H54 (cell line): ENCODE measurements at regions not wholly inside any gene's neighbourhood (a gene's known extent, or its start where the extent isn't known, plus 50 kb on each side); places are given as distances from the start of the nearest gene placed in this dataset.
"Not testable (repeated sequence)": the region's sequence is repeated elsewhere in the genome, so short reads cannot be mapped to it uniquely, and the experiment has no call there.

Experiments
- DNase-seq: peaks from one replicate; pipeline ENCODE4 v3.0.0; 2011; ENCODE audit warnings: low spot score, mixed read lengths; ENCODE audit not compliant: insufficient read length
- FAIRE-seq: peaks from 3 replicates; lab custom pipeline; 2011; peaks lifted over from hg19 to GRCh38; lab: Jason Lieb, UNC
- POLR2A ChIP-seq: IDR thresholded peaks from 2 replicates; pipeline ENCODE4 v1.6.1; 2011; ENCODE audit warnings: low read depth, mild to moderate bottlenecking, low read length

DNA sequence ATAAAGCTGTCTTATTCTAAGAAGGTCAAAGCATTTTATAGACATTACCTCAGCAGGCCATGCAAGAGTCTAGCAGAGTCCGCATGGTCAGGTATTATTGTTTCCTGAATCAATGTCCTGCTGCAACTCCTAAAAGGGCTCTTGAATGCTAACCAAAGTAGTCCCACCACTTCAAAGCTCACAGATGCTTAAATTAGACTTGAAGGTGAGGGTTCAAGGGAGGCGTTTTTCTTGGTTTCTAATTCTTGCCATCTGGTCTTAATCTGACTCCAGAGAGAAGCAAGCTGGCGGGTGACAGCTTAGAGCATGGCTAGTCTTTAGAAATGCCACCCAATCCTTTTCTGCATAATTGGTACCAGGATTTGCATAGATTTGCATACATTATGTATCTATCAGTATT, 226.3 kb downstream of the MREG start:
- no peak for DNase-seq
- FAIRE-seq = no peak
- no peak for TF ChIP-seq POLR2A

DNA sequence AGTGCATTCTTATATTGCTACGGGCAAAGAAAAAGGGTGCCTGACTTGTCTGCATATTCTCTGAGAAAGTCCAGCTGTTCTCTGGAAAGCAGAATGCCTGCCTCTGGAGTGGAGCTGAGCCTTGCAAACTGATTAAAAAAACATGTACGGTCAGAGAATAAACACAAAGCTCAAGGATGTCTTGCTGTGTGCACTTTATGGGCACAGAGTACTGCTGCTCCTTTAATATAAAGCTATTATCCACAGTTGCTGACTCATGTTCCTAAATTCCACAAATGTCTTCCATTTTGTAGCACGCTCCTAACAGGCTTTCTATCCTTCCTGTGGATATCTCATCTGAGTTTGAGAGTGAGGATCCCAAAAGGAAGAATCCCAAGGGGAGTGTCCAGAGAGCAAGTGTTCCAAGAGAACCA, 229.0 kb downstream of the MREG start:
- TF ChIP-seq POLR2A = no peak
- DNase-seq = no peak
- no peak for FAIRE-seq

DNA sequence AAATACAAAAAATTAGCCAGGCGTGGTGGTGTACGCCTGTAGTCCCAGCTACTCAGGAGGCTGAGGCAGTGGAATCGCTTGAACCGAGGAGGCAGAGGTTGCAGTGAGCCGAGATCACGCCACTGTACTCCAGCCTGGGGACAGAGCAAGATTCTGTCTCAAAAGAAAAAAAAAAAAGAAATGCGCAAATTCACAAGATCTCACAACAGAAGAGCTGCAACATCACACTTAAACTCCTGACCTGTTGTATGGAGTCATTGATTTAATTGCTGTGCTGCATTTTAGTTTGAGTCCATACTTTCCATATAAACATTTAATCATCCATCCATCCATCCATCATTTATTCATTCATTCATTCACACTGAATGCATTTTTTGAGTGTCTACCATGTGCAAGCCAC, 229.7 kb downstream of the MREG start:
- DNase-seq, FAIRE-seq: not testable (repeated sequence)

DNA sequence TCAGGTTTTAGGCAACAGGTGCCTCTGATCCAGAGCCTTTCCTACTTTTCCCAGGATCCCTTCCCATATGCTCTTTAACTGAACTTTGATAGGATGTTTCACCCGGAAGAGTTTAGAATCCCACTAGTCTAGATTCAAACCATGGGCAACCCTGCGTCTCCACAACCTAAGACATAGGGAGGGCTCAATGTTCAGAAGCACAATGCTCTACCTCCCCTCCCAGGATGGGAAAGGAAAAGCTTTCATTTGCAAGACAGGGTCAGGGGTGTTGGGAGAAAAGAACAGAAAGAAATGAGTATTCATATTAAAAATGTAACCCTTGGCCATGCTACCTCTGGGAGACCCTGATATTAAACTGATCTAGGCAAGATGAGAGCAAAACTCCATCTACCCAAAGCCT, 230.4 kb downstream of the MREG start:
- DNase-seq = no peak
- no peak for TF ChIP-seq POLR2A
- no peak for FAIRE-seq

DNA sequence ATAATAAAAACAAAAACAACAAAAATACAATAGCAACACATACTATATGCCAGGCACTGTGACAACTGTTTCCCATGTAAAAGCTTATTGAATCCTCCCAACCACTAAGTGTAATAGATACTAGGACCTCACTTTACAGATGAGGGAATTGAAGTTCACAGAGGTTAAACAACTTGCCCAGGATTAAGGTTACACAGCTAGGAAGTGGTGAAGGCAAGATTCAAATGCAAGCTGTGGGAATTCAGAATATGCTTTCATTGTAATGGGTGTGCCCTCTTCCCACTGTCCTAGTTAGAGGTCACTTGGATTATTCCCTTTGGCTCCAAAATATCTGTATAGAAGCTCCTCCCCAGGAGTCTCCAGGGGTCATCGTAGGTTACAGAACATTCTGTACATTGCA, 231.1 kb downstream of the MREG start:
- no peak for DNase-seq
- no peak for FAIRE-seq
- TF ChIP-seq POLR2A = no peak

DNA sequence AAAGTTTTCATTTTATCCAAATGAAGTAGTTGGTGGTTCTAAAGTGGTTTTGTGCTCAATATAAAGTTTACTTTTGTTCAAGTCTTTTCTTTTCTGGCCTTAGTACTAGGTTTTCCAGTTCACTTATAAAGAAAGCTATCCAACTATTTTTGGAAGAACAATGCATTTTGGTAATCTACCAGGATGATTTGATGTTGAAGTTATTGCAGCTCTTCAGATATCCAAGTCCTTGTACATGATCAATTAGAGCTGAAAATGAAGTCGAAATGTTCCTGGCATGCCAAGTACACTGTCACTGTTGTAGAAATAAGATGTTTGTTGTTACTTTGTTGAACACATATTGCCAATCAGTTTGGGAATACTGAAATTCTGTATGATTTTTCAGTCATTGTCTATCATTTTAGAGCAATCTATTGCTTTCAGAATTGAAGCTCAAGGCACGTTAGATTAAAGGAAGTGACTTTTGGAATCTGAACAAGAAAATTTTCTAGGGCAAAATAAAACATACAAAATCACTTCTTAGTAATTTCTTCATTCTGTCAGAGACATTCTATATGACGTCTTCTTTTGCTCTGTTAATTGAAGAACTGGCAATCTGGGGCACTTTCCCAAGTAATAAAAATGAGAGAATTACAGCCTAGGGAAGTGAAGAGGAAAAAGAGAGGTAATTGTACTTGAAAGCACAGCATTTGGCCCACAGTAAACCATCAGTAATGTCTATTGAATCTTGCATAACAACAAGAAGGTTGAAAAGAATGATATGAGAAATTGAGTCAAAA, 232.3 kb downstream of the MREG start:
- TF ChIP-seq POLR2A = no peak
- FAIRE-seq (no peak), DNase-seq (no peak)

DNA sequence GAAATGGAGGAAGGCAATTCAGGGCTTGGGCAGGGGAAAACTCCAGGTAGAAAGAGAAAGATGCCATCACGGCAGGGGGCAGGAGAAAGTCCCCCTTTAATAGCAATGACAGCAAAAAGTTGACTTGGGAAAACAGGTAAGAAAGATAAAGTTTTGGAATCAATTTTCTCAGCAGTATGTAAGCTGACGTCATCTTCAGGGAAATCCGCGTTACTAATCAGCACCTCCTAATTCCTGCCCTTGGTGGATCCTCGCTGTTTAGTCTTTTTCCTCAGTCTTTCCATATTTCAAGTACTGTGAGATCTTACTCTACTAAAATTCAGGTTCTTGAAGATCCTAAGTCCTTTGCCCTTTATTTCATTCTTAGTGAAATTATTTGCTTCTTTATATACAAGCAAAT, 233.0 kb downstream of the MREG start:
- no peak for TF ChIP-seq POLR2A
- FAIRE-seq (no peak), DNase-seq (no peak)

DNA sequence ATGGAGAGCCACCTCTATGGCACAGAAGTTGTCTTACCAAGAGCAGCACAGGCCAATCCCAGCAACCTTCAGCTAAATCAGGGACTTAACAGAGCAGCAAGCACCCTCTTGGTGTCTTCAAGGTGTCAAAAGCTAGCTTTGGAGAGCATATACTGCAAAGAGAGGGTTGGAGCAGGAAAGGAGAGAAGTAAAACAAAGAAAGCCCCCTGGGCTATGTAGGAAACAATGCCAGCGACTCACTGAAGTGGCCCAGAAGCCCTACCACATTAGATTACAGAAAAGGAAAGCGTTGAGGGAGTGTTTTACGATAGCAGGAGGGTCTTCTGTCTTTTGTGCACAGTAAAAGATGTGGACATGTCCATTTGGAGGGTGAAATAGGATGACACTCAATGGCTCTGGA, 233.4 kb downstream of the MREG start:
- no peak for FAIRE-seq
- DNase-seq = no peak
- TF ChIP-seq POLR2A = no peak

DNA sequence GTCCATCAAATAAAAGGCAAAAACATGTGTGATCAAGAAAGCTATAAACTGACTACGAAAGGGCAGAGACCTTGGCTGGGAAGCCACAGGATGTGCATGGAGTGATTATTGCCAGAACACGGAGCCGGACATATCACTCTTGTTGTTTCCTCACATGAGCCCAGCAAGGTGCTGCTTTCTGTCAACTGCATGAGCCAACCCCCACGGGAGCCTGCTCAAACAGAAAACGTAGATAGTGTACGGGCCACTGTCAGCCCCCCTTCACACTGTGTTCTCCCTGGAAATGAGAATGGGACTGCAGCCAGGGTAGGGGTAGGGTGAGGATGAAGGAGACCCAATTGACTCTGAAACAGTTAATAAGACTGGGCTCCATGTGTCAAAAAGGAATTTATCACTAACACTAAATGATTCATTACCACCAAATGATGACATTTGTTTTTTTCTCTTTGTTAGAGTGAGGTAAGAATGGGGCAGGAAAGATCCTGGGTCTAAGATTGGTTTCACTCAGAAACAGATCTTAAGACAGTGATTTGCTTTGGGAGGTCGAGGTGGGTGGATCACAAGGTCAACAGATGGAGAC, 235.8 kb downstream of the MREG start:
- DNase-seq (no peak), FAIRE-seq (no peak)
- no peak for TF ChIP-seq POLR2A

DNA sequence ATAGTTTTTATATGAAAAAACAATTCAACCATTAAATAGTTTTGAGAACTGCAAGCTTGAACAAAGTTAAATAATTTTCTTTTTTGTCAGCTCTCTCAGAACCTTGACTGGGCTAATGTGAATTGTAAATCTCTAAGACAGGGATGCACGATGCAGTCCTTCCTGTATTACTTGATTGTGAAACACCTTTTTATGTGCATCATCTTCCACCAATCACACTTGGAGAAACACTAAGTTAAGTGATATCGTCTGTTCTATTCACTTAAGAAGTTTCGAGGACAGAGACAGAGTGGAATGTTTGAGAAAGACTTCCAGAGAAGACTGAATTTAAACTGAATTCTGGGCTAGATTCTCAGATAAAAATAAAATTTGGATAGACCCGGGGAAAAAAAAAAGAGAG, 238.2 kb downstream of the MREG start:
- TF ChIP-seq POLR2A = no peak
- no peak for DNase-seq
- no peak for FAIRE-seq

DNA sequence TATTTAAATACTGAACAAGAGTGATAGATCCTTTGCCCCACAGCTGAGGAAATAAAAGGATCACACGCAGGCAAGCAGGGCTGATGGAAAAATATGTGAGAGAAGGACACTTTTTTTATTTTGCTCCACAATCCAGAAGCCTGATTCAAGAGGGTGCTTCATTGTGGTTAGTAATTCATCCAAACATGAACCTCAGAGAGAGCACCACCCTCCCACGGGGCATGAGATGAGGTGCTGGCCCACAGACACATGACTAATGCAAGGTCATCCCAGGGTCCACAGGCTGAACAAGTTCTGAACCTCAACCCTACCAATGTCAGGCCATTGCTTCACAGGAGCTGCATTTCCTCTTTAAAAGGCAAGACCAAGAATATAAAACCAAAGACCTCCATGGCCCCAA, 239.6 kb downstream of the MREG start:
- FAIRE-seq = peak; percentile 95
- TF ChIP-seq POLR2A = no peak
- DNase-seq = peak; percentile 47

DNA sequence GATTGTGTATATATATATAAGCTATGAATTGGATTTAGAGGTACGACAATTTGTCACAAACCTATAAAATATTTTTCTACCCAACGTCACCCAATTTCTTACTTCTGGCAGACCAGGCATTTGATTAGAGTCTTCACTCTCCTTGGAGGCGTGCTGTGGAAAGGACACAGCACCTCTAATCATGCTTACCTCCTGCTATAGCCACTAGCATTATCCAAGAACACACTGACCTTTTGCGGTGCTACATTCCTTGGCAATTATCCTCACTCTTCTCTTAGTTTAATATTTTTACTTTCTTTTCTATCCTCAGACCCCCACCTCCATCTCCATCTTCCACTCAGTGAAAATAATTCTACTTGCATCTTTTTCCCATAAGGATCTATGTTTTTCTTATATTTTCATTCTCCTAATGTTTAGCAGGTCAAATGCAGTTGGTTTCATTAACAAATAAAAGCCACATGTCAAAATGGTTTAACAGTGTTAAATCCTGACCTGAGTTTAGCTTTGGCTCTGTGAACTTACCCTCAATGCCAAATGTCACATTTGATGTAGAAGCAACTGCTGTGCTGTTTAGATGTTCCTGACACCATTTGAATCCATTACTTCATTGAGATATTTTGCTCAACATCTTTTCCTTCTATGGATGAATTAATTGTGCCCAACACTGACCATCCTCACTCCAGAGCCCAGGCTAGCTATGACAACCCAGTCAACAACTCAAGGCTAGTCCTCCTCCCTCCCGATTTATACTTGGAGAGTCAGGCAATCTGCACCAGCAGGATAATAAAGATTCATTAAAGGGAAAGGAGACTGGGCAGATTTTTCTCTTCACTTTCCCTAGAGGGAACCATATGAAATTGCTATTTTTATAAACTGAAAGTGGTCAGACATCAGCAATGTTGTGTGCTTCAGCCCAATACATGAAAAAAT, 240.5 kb downstream of the MREG start:
- TF ChIP-seq POLR2A = no peak
- FAIRE-seq (no peak), DNase-seq (no peak)

DNA sequence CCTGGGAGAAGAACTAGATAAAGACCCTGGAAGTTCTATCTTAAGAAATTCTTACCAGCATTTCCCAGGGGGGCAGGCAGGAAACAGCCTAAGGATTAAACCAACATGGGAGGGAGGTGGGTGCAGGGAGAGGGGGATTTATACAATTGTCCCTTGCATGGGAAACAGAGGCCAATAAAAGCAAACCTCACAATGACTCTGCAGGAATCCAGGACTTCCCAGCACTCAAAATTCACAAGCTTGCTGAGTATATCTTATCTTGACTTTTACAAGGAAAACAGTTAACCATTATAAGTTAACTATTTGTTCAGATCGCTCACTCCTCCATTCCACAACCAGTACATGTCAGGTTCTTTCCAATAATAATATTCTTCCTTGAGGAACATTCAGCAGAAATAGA, 241.3 kb downstream of the MREG start:
- TF ChIP-seq POLR2A = no peak
- DNase-seq (no peak), FAIRE-seq (no peak)

DNA sequence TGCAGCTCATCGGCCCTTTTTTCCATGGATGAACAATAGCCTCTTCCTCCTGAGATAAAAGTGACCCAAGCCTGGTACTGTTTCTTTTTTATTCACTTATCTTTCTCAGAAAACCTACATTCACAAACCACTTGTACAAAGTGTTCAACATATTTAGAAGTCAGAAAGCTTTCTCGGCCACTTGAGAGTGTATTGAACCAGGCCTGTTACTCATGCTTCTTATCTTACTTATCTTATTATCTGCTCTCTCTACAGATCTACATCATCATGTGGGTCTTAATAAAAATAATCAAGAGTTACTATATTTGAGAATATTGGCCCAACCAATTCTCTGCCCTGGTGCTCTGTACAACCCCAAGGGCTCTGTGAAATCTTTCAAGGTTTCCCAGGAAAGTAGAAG, 242.1 kb downstream of the MREG start:
- DNase-seq (no peak), FAIRE-seq (no peak)
- TF ChIP-seq POLR2A = no peak
